NCI-H128 (cell line): ENCODE measurements at regions not wholly inside any gene's neighbourhood (a gene's known extent, or its start where the extent isn't known, plus 50 kb on each side); places are given as distances from the start of the nearest gene placed in this dataset.
"Not testable (repeated sequence)": the region's sequence is repeated elsewhere in the genome, so short reads cannot be mapped to it uniquely, and the experiment has no call there.

ENCODE experiments used
- DNase-seq: peaks from one replicate; lab custom pipeline; 2025; ENCODE audit not compliant: unreplicated experiment; lab: John Stamatoyannopoulos, UW

DNA sequence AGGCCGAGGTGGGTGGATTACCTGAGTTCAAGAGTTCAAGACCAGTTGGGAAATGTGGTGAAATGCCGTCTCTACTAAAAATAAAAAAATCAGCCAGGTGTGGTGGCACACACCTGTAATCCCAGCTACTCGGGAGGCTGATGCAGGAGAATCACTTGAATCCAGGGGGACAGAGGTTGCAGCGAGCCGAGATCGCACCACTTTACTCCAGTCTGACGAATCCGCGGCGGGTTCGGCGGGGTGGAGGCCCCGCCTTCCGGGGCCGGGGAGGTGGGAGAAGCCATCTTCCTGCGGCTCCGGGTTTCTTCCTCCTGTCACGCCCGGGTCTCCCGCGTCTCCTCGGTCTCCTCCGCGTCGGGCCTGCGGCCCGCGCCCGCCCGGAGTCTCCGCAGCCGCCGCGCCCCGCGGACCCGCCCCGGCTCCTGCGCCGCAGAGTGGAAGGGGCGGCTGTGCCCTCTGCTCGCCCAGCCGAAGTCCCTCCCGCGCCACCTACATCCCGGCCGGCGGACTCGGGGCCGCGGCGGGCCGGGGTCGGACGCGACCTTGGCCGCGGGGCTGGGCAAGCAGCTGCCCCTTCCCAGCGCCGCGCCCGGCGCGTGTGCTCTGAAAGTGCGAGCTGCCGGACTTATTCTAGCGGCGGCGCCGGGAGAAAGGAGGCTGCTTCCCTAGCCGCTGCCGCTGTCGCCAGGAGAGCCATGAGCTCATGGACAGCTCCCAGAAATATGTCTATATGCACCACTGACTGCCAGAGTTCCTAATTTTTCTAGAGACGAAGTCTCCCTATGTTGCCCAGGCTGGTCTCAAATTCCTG, 97.2 kb downstream of the LAT start:
- not testable (repeated sequence) for DNase-seq

DNA sequence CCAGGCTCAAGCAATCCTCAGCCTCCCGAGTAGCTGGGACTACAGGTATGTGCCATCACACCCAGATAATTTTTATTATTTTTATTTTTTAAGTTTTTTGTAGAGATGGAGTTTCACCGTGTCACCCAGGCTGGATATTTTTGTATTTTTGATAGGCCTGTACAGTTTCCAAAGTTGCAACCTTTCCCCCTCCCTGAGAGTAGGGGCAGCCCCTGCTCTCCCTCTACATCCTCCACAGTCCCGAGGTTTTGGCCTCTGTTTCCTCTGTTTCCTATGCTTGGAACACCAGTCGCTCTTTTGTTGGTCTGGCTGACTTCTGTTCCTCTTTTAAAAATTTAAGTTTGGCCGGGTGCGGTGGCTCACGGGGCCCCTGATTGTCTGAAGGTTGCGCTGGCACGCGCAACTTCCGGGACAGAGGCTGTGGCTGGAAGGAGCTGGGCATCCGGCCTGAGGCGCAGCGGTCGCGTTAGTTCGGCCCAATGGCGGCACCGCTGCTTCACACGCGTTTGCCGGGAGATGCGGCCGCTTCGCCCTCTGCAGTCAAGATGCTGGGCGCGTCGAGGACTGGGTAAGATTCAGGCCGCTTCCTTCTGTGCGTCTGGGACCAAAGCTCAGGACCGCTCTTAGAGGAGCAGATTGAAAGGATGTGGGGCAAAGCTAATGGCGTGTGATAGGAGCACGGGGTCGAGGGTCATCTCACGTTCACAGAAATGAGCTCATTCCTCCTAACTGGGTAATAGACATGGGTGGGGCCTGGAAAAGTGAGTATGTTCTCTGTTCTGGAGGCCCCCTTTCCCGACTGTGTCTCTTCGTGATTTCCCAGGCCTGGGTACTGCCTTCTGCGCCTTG, 89.9 kb downstream of the LAT start:
- DNase-seq, result not testable (repeated sequence)

DNA sequence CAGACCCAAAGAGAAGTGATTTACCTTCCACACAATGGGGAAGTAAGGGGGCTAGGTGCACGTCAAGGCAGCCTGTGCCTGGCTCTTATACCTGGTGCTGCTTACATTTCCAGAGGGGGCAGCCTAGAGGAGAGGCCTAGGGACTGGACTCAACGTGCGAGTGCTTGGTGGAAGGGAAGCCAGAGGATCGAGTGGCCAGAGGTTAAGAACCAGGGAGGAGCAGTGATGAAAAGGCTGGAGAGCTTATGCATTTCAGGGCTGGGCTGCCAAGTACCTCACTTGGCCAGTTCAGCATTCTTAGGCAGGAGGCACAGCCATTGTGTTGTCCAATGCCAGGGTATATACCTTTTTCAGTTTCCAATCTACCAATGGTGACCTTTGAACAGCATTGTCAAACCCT, 77.4 kb downstream of the LAT start:
- not testable (repeated sequence) for DNase-seq

DNA sequence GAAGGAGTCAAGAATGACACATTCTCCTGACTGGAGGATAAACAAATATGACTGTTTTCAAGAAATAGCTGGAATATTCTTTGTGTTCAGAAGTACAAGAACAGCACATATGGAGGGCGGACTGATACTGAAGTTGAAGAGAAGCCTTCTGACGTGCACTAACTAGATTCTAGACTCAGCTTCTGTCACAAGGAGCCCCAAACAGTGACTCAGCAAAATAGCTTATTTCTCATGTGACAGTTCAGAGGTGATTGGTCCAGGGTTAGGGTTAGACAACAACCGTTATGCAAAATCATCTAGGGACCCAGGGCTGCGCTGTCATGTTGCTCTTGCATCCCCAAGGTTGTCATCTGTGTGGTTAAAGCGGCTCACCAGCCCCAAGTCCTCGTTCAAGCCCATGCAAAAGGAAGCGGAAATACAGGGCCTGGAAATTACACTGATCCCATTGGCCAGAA, 76.6 kb downstream of the LAT start:
- not testable (repeated sequence) for DNase-seq

DNA sequence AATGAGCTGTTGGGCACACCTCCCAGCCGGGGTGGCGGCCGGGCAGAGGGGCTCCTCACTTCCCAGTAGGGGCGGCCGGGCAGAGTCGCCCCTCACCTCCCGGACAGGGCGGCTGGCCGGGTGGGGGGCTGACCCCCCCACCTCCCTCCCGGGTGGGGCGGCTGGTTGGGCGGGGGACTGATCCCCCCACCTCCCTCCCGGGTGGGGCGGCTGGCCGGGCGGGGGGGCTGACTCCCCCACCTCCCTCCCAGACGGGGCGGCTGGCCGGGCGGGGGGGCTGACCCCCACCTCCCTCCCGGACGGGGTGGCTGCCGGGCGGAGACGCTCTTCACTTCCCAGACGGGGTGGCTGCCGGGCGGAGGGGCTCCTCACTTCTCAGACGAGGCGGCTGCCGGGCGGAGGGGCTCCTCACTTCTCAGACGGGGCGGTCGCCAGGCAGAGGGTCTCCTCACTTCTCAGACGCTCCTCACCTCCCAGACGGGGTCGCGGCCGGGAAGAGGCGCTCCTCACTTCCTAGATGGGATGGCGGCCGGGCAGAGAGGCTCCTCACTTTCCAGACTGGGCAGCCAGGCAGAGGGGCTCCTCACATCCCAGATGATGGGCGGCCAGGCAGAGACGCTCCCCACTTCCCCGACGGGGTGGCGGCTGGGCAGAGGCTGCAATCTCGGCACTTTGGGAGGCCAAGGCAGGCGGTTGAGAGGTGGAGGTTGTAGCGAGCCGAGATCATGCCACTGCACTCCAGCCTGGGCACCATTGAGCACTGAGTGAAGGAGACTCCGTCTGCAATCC, 75.4 kb downstream of the LAT start:
- not testable (repeated sequence) for DNase-seq

DNA sequence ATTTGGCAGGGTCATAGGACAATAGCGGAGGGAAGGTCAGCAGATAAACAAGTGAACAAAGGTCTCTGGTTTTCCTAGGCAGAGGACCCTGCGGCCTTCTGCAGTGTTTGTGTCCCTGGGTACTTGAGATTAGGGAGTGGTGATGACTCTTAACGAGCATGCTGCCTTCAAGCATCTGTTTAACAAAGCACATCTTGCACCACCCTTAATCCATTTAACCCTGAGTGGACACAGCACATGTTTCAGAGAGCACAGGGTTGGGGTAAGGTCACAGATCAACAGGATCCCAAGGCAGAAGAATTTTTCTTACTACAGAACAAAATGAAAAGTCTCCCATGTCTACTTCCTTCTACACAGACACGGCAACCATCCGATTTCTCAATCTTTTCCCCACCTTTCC, 74.7 kb downstream of the LAT start:
- DNase-seq, result not testable (repeated sequence)
